Activated CD4-positive, alpha-beta T cell treated with anti-CD3 and anti-CD28 coated beads, Interleukin-2, amount 50 U/mL, for 48 hours (primary cell): ENCODE measurements at regions not wholly inside any gene's neighbourhood (a gene's known extent, or its start where the extent isn't known, plus 50 kb on each side); places are given as distances from the start of the nearest gene placed in this dataset.

Source experiments
- DNase-seq, 2 experiments: peaks; one replicate each; pipeline ENCODE4 v3.0.0-alpha.2; 2020

DNA sequence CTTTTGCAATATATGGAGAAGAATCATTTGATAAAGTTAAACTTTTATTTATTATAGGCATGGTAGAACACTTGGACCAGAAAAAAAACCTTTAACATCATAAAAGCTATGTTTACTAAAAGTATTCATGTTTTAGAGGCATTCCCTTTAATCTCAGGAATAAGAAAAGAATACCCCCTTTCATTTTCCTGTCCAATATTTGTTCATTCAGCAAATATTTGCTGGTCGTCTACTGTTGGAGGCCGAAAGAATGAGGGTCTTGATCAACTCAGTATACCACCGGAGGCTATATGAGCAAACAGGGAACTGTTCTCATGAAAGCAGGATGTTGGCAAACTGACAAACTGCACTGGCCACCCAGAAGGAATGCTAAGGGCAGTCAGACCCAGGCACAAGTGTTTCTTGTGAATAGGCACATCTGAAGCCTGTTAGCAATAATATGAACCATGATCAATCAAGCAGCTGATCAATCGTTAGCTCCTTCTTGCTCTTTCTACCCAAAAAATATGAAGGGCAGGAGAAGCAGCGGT is 480.8 kb upstream of the FAT1 start:
- DNase-seq: no peak

- no peak for DNase-seq
Measured at GRCh38 chr4:187207931-187208330, 484.3 kb upstream of the FAT1 start.

- no peak for DNase-seq
Measured at GRCh38 chr4:187208651-187209050, 485.0 kb upstream of the FAT1 start.

DNA sequence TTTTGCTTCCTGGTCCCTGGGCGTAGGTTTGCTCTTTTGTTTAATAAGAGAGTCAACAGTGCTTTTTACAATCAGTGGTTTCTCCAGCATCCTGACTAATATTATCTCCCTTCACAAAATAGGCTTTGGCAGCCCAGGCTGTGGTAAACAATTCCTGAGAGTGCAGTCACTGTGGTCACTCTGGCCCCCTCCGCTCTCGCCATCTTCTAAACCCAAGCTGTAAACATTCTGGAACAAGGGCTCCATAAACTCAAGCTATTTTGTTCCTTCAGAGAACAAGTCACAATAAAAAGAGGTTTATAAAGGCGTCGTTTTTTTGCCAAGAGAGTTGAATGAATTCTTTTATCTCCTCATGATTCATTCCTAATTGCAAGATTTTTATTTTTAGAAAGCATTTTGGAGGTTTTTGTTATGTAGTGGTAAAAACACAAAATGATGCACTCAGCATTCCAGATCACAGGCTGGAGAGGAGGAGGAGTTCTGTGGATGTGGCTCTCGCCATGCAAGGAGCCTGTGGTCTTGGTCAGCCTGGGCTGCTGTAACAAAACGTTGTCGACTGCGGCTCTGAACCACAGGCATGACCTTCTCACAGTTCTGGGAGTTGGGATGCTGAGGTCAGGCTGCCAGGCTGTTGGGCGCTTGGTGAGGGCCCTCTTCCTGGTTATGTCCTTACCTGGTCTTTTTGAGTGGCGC is 486.4 kb upstream of the FAT1 start:
- no peak for DNase-seq

GRCh38 chr4:187212446-187213080 is 488.9 kb upstream of the FAT1 start:
- no peak for DNase-seq

DNA sequence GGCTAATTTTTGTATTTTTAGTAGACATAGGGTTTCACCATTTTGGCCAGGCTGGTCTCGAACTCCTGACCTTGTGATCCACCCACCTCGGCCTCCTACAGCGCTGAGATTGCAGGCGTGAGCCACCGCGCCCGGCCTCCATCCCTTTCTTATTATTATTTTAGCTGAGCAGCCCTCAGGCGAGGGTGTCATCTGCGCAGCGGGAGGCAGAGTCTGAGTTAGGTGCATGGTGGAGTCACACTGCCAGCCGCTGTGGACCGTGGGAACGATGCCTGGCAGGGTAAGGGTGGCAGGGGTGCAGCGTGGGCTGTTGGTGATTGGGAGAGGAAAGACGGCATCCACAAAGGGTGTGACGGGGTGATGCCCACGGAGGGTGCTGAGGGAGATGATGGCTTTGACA is 491.8 kb upstream of the FAT1 start:
- no peak for DNase-seq

DNA sequence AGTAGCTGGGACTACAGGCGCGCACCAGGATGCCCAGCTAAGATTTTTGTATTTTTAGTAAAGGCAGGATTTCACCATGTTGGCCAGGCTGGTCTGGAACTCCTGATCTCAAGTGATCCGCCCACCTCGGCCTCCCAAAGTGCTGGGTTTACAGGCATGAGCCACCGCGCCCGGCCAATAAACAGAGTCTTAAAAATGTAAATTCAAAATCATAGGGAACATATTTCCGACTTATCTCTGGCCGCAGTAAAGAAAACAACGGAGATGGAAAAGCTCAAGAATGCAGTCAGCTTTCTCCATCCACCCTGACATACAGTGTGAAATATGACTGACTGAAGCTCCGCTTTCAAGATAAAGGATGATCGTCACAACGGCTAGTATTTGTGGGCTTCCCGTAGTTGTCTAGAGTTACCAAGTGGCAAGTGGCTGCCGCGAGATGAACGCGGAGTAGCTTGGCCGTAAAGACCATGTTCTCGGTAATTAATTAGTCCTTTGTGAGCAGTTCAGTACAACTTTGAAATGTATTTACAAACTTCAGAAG is 495.1 kb upstream of the FAT1 start:
- DNase-seq: no peak

DNA sequence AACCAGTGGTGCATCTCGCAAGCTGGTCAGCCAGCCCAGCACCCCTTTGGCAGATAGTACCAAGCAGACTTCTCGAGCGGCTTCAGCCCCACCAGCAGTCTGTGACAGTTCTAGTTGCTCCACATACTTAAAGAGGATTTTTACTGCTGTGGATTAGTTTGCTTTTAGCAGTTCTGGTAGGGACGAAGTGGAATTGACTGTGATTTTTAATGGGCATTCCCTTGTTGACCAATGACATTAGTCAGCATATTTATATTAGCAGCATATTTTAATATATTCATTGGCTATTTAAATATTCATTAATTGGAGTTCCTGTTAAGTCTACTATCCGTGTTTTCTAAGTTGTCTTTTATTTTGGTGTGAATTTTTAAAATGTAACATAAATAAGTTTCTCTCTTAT is 500.9 kb upstream of the FAT1 start:
- no peak for DNase-seq

DNA sequence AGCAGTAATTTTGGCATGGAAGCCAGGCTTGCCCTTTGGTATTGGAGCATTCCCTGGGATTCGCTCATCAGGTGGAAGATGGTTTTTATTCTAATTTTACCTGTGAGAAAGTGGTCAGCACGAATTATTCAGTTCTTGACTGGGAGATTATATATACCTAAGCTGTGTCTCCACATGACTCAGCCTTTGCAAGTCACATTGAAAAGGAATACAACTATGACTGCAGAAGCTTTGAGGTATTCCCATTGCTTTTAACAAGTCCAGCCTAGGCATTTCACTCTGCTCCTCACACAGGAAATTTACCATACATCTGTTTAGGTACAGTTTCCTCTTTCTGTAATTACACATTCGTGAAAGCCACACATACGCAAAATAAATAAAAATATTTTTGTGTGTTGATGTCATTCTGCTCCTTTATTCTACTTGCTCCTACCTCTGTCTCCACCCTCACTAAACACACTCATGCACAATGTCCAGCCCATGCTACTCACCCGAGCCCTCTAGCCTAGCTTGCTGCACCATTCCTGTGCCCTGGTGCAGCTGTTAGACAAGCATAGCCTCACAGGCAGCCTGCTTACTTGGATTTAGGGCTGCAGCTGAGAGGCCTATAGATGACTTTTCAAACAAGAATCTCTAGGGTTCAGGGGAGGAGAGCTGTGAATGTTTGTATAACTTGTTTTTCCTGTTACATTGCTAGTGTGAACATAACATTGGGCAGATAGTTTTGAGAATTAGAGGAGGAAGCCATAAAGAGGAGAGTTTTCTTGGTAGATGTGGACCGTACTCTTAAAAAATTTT is 504.4 kb upstream of the FAT1 start:
- DNase-seq: no peak

DNA sequence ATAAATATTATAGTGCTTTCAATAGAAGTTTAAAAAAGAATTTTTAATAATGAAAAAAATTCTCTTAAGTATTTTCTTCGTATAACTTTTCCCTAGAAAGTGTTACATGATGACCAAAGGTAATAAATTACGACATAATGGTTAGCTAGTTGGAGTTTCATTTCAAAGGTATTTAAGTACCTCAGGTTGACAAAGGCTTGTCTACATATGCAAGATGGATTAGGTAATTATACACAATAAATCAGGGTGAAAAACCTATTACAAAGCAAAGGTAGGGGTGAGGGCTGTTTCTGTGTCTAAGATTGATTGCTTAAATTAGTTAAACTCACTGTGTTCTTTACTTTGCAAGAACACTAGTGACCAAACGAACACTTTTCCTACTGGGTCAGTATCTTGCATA is 508.5 kb upstream of the FAT1 start:
- DNase-seq: no peak

- DNase-seq: no peak
Measured at GRCh38 chr4:187232796-187233195, 509.1 kb upstream of the FAT1 start.

DNA sequence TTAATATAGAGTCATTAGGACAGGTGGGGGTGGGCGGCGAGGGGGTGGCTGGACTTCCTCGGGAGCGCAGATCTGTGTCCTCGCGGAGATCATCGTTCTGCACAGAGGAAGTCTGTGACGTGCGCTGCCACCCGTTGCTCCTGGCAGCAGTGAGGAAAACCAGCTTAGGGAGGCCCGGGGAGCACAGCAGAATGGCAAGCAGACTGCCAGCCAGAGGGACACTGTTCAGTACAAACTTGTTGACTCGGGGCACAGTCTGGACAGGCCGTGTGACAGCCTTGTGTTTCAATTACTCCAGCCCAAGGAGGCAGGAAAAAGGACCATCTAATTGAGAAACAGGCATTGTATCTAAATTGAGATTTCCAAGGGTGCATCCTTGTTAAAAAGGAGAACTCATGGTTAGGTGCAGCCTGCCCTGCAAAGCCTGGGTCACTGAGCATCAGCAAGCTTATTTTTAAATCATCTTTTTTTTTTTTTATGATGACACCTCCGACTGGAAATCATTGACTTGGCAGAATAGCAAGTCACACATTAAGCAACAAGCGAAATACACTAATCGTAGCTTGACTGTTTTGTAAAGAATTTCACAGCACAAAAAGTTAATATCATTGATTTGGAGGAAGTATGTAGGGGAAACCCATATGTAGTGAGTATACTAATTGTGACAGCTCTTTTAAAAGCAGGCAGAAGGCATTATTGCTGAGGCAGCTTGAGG is 512.0 kb upstream of the FAT1 start:
- DNase-seq: no peak

DNA sequence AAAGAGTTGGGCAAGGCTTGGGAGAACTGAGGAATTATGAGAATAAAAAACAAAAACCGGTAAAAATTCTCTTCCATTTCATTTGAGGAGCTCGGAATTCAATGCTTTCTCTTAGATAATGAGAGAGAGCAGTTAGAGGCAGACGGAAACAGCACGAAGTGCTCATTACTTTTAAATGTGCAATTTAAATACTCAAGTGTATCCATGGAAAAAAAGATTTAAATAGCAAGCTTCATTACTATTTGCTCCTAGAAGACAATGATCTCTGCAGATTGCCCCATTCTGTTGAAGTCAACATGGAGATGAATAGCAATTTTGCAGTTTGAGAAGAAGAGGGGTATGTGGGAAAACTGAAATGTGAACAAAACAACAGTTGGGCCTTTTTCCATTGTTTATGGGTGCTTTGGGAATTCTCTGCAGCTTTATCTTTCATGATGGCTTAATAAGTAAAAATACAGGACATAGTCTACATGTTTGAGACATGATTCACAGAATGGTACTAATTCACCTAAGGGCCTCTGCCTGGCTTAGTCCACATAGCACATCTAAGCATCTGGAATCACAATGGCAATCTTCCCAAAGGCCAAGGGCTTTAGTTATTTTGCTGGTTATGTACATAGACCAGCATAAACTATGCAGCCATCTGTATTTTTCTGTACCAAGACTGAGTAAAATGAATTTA is 512.7 kb upstream of the FAT1 start:
- DNase-seq: no peak

DNA sequence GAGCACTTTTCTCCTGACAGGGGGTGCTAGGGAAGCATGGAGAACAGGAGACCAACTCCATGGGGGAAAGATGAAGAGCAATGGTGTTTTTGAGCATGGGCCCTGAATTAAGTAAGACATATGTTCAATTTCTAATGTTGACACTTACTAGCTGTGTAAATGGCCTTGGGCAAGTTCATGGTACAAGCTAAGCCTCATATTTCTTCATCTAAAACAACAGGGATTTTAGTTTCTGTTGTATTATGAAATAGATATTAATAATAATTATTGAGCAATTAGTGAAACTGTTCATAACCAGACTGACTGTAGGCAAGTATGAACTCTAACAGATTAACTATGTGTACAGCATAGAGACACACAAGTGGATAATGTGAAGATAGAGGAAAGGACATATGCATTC is 515.0 kb upstream of the FAT1 start:
- DNase-seq: no peak

- no peak for DNase-seq
Measured at GRCh38 chr4:187251896-187252295, 528.2 kb upstream of the FAT1 start.

- DNase-seq: no peak
Measured at GRCh38 chr4:187256897-187257296, 533.2 kb upstream of the FAT1 start.

DNA sequence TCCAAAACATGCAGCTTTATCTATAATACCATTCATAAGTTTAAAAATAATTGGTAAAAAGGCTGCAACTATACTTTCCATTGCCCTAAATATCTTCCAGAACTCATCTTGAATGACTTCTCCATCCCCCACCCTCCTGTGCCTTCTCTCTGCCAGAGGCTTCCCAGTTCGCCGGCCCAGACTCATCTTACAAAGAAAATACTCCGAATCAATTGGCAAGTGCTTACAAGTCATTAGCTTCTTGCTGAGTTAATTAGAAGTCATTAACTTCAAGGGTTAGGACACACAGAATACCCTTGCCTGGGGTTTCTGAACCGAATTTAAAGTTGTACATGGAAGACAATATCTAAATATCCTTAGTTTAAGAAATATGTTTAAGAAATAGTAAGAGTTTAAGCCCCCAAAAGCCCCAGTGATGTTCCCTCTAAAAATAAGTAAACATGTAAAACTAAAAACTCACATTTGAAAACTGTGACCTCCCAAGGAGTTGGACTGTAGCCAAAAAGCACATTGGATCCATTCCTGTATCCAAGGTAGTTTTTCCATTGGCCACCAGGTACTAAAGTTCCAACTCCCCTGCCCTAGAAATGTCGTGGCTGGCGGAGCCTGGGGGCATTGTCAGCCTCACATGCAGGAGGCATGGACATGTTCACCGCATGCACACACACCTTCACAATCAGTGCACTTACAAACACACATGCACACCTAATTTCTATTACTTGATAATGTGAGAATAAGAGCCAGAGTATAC is 535.2 kb upstream of the FAT1 start:
- no peak for DNase-seq

DNA sequence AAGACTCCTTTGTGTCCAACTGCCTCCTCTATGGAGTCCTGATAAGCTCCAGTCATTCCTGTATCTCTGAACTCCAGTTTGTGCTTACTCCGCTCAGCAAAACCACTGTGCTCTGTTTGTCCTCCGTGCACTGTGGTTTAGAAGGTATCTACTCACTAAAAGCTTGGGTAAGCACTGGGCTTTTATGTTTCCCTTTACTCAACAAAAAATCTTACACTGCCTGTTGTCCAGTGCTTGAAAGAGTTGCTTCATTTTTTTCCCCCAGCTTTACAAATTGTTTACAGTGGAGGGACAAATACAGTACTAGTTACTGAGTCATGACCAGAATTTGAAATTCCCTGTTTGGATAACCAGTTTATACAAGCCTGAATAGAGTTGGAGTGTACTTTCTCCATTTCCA is 545.3 kb upstream of the FAT1 start:
- DNase-seq: no peak

DNA sequence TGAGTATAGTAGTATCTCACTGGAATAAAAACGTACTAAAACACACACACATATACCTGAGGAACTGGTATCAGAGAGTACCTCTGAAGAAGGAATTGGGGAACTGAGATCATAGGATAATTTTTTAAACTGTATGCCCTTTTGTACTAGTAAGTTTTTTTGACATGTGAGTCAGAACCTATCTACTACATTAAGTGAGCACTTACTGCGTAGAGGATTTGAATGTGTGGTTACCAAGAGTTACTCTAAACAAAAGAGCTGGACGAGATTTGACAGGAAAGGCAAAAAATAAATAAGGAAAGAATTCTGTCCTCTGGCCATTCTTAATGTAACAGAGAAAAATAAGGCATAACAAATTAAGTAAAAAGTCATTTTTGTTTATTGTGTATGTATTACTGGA is 546.5 kb upstream of the FAT1 start:
- no peak for DNase-seq

GRCh38 chr4:187271848-187272247 is 548.2 kb upstream of the FAT1 start:
- DNase-seq: no peak

DNA sequence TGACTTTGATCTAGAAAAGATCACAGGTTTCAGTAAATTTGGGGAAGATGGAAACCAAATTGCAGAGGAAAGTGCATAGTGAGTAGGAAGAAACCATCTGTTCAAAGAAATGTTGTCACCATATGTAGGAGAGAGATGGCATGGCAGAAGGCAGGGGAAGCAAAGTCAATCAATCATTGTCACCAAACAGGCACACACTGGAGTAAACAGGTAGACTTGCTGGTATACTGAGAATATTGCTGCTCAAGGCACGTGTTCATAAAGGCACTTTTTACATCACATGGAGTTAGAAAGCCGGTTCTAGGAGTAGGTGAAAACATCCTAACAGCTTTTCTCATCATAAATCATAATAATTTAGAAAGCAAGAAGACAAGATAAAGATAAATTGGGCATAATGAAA is 550.5 kb upstream of the FAT1 start:
- no peak for DNase-seq
